ENCODE measurements at regions not wholly inside any gene's neighbourhood (a gene's known extent, or its start where the extent isn't known, plus 50 kb on each side); places are given as distances from the start of the nearest gene placed in this dataset.

DNA sequence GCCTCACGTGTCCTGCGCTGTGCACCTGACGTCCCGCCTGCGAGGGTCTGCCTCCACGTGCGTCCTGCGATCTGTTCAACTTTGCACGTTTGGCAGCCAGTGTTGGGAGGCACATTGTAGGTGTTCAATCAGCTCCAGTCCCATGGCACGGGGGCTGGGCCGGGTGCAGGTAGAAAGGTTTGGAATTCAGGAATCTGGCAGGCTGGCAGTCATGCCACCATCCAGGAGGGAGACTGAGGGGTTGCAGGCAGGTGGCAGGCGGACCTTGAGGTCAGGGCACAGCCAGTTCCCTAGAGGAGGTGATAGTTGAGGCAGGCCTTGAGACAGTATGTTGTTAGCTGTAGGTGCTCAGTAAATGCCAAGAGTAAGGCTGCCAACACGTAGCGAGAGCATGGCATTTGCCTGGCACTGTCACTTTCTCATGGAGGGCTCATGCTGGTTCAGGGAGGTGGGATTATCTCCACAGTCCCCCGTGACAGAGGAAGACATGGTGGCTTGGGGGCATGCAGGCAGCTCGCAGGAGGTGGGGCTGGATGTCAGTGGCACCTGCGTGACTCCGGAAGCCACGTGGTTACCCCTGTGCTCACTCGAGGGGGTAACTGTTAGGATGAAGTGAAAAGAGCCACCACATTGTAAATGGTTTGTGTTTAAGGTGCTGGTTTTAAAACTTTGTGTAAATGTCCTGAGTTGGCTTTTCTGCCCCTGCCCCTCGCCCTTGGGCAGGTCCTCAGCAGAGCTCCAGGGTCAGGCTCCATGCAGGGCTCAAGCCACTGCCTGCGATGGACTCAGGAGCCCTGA, 111.8 kb upstream of the FRMD1 start:
- no peak overlapping the region for H3K27ac Mint-ChIP-seq
- no peaks in the 10 kb centered on the region for H3K9me3 Mint-ChIP-seq (ENCODE audit: low read depth)
- peaks cover 36% of the 10 kb centered on the region for H3K27me3 Mint-ChIP-seq
- no peak overlapping the region for H3K4me3 Mint-ChIP-seq (ENCODE audit: low read depth)
- TF ChIP-seq, protein P1, sequence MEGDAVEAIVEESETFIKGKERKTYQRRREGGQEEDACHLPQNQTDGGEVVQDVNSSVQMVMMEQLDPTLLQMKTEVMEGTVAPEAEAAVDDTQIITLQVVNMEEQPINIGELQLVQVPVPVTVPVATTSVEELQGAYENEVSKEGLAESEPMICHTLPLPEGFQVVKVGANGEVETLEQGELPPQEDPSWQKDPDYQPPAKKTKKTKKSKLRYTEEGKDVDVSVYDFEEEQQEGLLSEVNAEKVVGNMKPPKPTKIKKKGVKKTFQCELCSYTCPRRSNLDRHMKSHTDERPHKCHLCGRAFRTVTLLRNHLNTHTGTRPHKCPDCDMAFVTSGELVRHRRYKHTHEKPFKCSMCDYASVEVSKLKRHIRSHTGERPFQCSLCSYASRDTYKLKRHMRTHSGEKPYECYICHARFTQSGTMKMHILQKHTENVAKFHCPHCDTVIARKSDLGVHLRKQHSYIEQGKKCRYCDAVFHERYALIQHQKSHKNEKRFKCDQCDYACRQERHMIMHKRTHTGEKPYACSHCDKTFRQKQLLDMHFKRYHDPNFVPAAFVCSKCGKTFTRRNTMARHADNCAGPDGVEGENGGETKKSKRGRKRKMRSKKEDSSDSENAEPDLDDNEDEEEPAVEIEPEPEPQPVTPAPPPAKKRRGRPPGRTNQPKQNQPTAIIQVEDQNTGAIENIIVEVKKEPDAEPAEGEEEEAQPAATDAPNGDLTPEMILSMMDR (IDR thresholded peaks at IDR 0.05; ENCODE audit: unreplicated experiment) = no peak
- peaks cover 3% of the 10 kb centered on the region for H3K4me1 Mint-ChIP-seq (ENCODE audit: low read depth)
- no peaks in the 10 kb centered on the region for H3K36me3 Mint-ChIP-seq (ENCODE audit: insufficient read depth)
- no peak for DNase-seq (ENCODE audit: low spot score, unreplicated experiment)

DNA sequence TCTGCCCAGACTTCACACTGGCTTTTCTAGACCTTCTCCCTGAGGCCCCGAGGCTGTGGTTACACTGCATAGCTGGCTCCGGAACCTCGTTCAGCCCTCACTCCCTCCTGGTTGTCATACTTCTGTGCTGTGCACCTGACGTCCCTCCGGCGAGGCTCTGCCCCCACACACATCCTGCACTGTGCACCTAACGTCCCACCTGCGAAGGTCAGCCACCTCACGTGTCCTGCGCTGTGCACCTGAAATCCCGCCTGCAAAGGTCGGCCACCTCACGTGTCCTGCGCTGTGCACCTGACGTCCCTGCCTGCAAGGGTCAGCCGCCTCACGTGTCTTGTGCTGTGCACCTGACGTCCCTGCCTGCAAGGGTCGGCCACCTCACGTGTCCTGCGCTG, 111.0 kb upstream of the FRMD1 start:
- H3K4me1 Mint-ChIP-seq (ENCODE audit: low read depth) = peaks cover 2% of the 10 kb centered on the region
- DNase-seq (ENCODE audit: low spot score, unreplicated experiment) = no peak

DNA sequence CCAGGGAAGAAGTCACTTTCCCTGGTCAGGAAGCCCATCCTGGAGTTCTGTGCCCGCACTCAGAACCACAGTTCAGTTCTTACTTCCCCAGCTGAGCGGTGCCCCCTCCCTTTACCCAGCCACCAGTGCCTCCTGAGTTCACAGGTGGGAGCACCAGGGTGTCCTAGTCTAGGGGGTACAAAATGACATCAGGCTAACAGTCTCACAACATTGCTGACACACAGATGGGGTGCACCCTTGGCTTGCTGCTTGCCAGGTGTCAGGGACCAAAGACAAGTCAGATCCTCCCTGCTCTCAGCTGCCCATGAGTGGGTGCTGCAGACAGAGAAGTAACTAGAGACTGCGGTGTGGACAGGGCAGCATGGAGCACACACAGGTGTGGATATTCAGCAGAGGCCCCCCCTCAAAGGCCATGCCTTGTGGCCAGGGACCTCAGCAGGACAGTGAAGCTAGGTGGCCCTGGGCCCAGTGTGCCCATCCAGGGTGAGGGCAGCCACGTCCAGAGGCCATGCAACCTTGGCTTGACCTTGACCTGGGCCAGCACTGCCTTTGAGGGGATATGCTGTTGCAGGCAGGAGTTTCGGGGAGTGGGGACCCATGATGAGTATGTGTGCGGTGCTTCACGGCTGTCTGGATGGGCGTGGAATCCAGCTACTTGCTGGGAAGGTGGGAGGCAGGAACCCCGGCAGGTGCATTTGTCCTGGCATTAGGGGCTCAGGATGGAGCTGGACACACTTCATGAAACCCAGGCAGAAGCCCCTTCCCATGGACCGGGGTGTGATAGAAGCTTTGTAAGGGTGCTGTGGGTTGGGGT, 110.4 kb upstream of the FRMD1 start:
- H3K4me3 Mint-ChIP-seq (ENCODE audit: low read depth) = no peak overlapping the region
- TF ChIP-seq, protein P1 (IDR thresholded peaks at IDR 0.05; ENCODE audit: unreplicated experiment) = no peak
- no peaks in the 10 kb centered on the region for H3K9me3 Mint-ChIP-seq (ENCODE audit: low read depth)
- no peak overlapping the region for H3K27ac Mint-ChIP-seq
- H3K27me3 Mint-ChIP-seq = peaks cover 29% of the 10 kb centered on the region
- no peaks in the 10 kb centered on the region for H3K36me3 Mint-ChIP-seq (ENCODE audit: insufficient read depth)
- H3K4me1 Mint-ChIP-seq (ENCODE audit: low read depth) = peaks cover 2% of the 10 kb centered on the region
- no peak for DNase-seq (ENCODE audit: low spot score, unreplicated experiment)

More for the DNA sequence above, 111.0 kb upstream of the FRMD1 start:
- H3K27ac Mint-ChIP-seq = no peak overlapping the region
- H3K27me3 Mint-ChIP-seq = peaks cover 33% of the 10 kb centered on the region
- H3K4me3 Mint-ChIP-seq (ENCODE audit: low read depth) = no peak overlapping the region
- TF ChIP-seq, protein P1 (IDR thresholded peaks at IDR 0.05; ENCODE audit: unreplicated experiment) = no peak
- no peaks in the 10 kb centered on the region for H3K9me3 Mint-ChIP-seq (ENCODE audit: low read depth)
- H3K36me3 Mint-ChIP-seq (ENCODE audit: insufficient read depth) = no peaks in the 10 kb centered on the region

DNA sequence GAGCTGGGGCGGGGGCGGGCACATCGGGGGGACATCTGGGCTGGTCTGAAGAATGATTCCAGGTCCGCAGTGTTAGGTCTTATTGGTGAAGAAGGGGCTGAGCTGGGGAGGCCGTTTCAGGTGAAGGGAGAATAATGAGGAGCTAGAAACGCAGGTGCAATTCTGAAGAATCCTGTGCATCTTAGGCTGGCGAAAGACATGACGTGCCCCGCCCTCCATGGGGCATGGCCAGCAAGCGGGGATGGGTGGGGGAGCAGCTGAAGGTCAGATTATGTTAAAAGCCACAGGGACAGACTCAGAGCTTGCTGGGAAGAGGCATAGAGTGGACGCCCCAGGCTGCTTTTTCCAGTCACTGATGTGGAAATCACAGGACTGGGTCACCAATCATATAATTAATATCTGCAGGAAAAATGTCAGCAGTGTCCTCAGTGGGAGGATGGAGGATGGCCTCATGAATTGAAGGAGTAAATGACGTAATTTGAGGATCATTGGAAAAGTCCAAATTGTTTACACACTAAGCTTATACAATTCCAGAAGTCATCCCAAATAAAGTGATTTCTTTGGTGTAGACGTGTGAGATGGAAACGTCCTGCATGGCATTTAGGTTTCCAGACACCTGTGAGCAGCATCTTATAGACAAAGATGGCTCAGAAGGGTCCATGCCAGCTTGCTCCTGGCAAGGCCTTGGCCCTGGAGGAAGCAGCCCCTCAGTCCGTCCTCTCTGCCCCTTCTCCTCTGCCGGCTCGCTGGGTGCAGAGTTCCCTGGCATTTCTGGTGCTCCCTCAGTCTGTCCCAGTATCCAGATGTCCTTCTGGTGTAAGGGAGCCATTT, 109.6 kb upstream of the FRMD1 start:
- H3K27me3 Mint-ChIP-seq = peaks cover 31% of the 10 kb centered on the region
- no peak for DNase-seq (ENCODE audit: low spot score, unreplicated experiment)

More for the DNA sequence above, 109.6 kb upstream of the FRMD1 start:
- Mint-ChIP-seq H3K4me1 (ENCODE audit: low read depth) (peaks cover 2% of the 10 kb centered on the region), H3K27ac (no peak overlapping the region), H3K4me3 (ENCODE audit: low read depth) (no peak overlapping the region), H3K9me3 (ENCODE audit: low read depth) (no peaks in the 10 kb centered on the region), H3K36me3 (ENCODE audit: insufficient read depth) (no peaks in the 10 kb centered on the region)
- TF ChIP-seq, protein P1 (IDR thresholded peaks at IDR 0.05; ENCODE audit: unreplicated experiment) = no peak
